BLaER1 treated with 17β-estradiol and CSF1 and Interleukin-3, amounts not matched to agents 10 nM and 100 nM (cell line): ENCODE measurements at regions not wholly inside any gene's neighbourhood (a gene's known extent, or its start where the extent isn't known, plus 50 kb on each side); places are given as distances from the start of the nearest gene placed in this dataset.
A peak's percentile ranks its signal among the peaks of the same experiment; 100 is the strongest.

ENCODE experiments used
- H3K27ac ChIP-seq, 11 experiments: shearing (Covaris generic); formaldehyde crosslinking; 2 replicates each; pipeline ENCODE4 v1.8.1; 2022
- H3K27me3 ChIP-seq, 11 experiments: shearing (Covaris generic); formaldehyde crosslinking; 2 replicates each; pipeline ENCODE4 v1.8.1; 2022
- H3K36me3 ChIP-seq, 11 experiments: shearing (Covaris generic); formaldehyde crosslinking; 2 replicates each; pipeline ENCODE4 v1.8.1; 2022
- H3K4me1 ChIP-seq, 10 experiments: shearing (Covaris generic); formaldehyde crosslinking; 2 replicates each; pipeline ENCODE4 v1.8.1; 2022
- H3K4me2 ChIP-seq, 11 experiments: shearing (Covaris generic); formaldehyde crosslinking; 2 replicates each; pipeline ENCODE4 v1.8.1; 2022
- H3K4me3 ChIP-seq, 10 experiments: shearing (Covaris generic); formaldehyde crosslinking; 2 replicates each; pipeline ENCODE4 v1.8.1; 2022
- H3K9ac ChIP-seq, 11 experiments: shearing (Covaris generic); formaldehyde crosslinking; 2 replicates each; pipeline ENCODE4 v1.8.1; 2022
- H3K9me3 ChIP-seq, 11 experiments: shearing (Covaris generic); formaldehyde crosslinking; replicated peaks in 1 of 11; 2 replicates each; pipeline ENCODE4 v1.8.1; 2022
- H4K20me1 ChIP-seq, 11 experiments: shearing (Covaris generic); formaldehyde crosslinking; 2 replicates each; pipeline ENCODE4 v1.8.1; 2022
- Cebpa-rat ChIP-seq, 11 experiments: shearing (Covaris generic); IDR thresholded peaks; 2 replicates each; pipeline ENCODE4 v1.8.1; 2022

DNA sequence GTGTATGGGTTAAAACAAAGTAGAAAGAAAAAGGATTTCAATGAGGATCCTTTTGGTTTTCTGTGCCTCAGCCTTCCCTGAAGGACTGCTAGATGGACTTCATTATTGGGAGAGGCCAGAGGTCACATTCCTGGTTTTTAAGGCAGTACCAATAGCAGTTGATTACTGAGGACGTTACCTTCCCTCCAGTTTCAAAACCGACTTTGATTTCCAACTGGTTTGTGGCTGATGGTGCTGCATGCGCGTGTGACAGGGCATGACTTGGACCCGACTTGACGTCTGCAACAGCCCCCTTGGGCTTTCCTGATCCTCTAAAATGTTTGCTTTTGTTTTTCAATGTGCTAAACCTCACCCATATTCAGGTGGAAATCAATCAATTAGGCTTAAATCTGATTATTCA lies 314.3 kb upstream of the ARGLU1 start:
- H3K4me2 ChIP-seq = no peak overlapping the region
- H4K20me1 ChIP-seq = no peaks in the 10 kb centered on the region
- no peak overlapping the region for H3K4me3 ChIP-seq
- no peak overlapping the region for H3K27ac ChIP-seq
- H3K9ac ChIP-seq = no peak overlapping the region
- no peaks in the 10 kb centered on the region for H3K27me3 ChIP-seq
- no peaks in the 10 kb centered on the region for H3K36me3 ChIP-seq
- peaks cover 3 to 16% (median 8%) of the 10 kb centered on the region in 11 experiments; a peak in 14 of 22 replicates for H3K9me3 ChIP-seq
- no peak for TF ChIP-seq Cebpa-rat (IDR thresholded peaks at IDR 0.05)
- no peaks in the 10 kb centered on the region for H3K4me1 ChIP-seq

DNA sequence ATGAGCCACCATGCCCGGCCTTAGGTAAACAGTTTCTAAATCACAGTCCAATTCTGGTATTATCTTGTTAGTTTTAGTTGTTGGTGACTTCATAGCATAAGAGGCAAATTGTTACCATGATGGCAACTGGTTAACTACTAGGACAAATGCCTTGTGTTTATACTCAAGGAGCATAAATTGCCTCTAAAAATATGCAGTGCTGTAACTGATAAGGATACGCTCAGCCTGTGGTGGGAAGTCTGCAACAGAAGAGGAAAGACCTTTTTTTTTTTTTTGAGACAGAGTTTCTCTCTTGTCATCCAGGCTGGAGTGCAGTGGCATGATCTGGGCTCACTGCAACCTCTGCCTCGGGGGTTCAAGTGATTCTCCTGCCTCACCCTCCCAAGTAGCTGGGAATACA lies 311.9 kb upstream of the ARGLU1 start:
- Histone ChIP-seq H3K27ac (no peak overlapping the region), H3K27me3 (no peaks in the 10 kb centered on the region), H3K9ac (no peak overlapping the region), H3K36me3 (no peaks in the 10 kb centered on the region), H3K9me3 (peaks cover 3 to 22% (median 8%) of the 10 kb centered on the region in 11 experiments; a peak in 12 of 22 replicates), H3K4me2 (no peak overlapping the region), H4K20me1 (no peaks in the 10 kb centered on the region), H3K4me3 (no peak overlapping the region), H3K4me1 (peaks cover 0 to 4% (median 0%) of the 10 kb centered on the region in 10 experiments; a peak in 3 of 20 replicates)
- no peak for TF ChIP-seq Cebpa-rat (IDR thresholded peaks at IDR 0.05)

DNA sequence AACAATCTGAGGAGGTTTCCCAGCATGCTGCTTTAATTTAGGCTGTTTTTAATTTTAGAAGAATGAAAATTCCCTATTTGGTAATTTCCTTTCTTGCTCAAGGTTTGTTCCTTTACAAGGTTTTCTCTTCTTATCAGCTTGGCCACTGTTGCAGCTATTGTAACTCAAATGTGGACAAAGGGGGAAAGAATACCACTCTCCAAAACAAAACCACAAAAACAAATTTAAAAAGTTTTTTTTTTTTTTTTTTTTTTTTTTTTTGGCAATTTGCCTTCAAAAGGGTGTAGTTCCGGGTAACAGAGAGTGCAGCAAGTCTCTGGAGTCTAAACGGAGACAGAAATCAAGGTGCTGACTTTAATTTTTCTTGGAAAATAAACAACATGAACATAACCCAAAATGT lies 306.4 kb upstream of the ARGLU1 start:
- no peaks in the 10 kb centered on the region for H3K36me3 ChIP-seq
- TF ChIP-seq Cebpa-rat (IDR thresholded peaks at IDR 0.05) = no peak
- H3K9me3 ChIP-seq = peaks cover 3 to 22% (median 8%) of the 10 kb centered on the region in 11 experiments; a peak in 11 of 22 replicates
- no peaks in the 10 kb centered on the region for H3K27me3 ChIP-seq
- no peaks in the 10 kb centered on the region for H4K20me1 ChIP-seq
- H3K9ac ChIP-seq = no peak overlapping the region
- H3K4me2 ChIP-seq = peak overlapping the region in 9 of 11 experiments; percentile 7 to 54 (median 19); a peak in 9 of 22 replicates
- no peak overlapping the region for H3K27ac ChIP-seq
- peaks cover 0 to 15% (median 7%) of the 10 kb centered on the region in 10 experiments; a peak in 9 of 20 replicates for H3K4me1 ChIP-seq
- no peak overlapping the region for H3K4me3 ChIP-seq

DNA sequence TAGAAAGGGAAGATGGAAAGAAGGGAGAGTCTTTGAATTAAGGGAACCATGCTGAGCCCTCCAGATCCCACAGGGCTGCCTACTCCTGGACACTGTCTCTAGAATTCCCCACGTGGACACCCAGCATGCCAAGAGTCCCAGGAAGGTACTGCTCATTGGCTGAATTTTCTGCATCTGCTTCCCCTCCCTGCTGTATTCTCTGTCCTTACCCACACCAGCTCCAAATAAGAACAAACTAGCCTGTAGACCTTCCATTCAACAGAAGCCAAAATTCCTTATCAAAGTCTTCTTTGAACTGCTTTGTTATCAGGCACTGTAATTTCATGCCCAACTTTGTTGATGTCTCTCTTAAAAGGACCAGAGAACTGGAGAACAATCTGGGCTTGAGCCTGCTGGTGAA lies 305.9 kb upstream of the ARGLU1 start:
- Histone ChIP-seq H3K27me3 (no peaks in the 10 kb centered on the region), H3K4me3 (no peak overlapping the region), H3K36me3 (no peaks in the 10 kb centered on the region), H3K4me2 (peak overlapping the region in 9 of 11 experiments; percentile 7 to 54 (median 19); a peak in 8 of 22 replicates), H3K9ac (no peak overlapping the region), H3K4me1 (peaks cover 0 to 15% (median 7%) of the 10 kb centered on the region in 10 experiments; a peak in 9 of 20 replicates), H4K20me1 (no peaks in the 10 kb centered on the region), H3K27ac (peak overlapping the region in 1 of 11 experiments; percentile 2; a peak in 1 of 22 replicates), H3K9me3 (peaks cover 2 to 18% (median 6%) of the 10 kb centered on the region in 11 experiments; a peak in 11 of 22 replicates)
- TF ChIP-seq Cebpa-rat (IDR thresholded peaks at IDR 0.05) = no peak

DNA sequence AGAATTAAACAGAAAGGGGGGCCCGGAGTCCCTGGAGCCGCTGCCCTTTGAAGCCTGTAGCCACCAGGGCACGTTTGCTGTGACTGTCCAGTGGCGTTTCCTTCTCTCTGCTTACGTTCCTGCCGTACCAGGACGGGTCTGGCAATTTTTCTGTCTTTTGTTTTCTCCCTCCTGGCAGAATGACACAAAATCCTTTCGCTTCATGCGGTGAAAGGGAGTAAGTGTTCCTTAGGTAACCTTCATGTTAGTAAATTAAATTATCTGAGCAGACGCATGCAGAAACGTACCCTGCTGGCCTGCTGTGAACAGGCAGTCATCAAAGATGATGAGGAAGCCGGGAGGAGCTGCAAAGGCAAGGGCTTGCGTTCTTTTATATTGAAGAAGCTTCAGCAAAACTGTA lies 299.3 kb upstream of the ARGLU1 start:
- no peak for TF ChIP-seq Cebpa-rat (IDR thresholded peaks at IDR 0.05)
- H3K36me3 ChIP-seq = no peaks in the 10 kb centered on the region
- peak overlapping the region; percentile 64 to 86 (median 73) for H3K4me2 ChIP-seq
- no peak overlapping the region; a peak in 1 of 22 replicates for H3K27ac ChIP-seq
- no peaks in the 10 kb centered on the region for H3K27me3 ChIP-seq
- H4K20me1 ChIP-seq = no peaks in the 10 kb centered on the region
- peaks cover 6 to 18% (median 9%) of the 10 kb centered on the region in 11 experiments; a peak in 13 of 22 replicates for H3K9me3 ChIP-seq
- H3K9ac ChIP-seq = peak overlapping the region in 10 of 11 experiments; percentile 26 to 59 (median 45); a peak in 12 of 22 replicates
- H3K4me3 ChIP-seq = peak overlapping the region in 8 of 10 experiments; percentile 26 to 47 (median 30); a peak in 9 of 20 replicates
- peaks cover 0 to 11% (median 6%) of the 10 kb centered on the region in 10 experiments; a peak in 11 of 20 replicates for H3K4me1 ChIP-seq

- H3K36me3 ChIP-seq = no peaks in the 10 kb centered on the region
- H4K20me1 ChIP-seq = no peaks in the 10 kb centered on the region
- peaks cover 6 to 18% (median 9%) of the 10 kb centered on the region in 11 experiments; a peak in 13 of 22 replicates for H3K9me3 ChIP-seq
- H3K9ac ChIP-seq = no peak overlapping the region
- no peak overlapping the region for H3K27ac ChIP-seq
- peaks cover 0 to 11% (median 6%) of the 10 kb centered on the region in 10 experiments; a peak in 11 of 20 replicates for H3K4me1 ChIP-seq
- H3K27me3 ChIP-seq = no peaks in the 10 kb centered on the region
- TF ChIP-seq Cebpa-rat (IDR thresholded peaks at IDR 0.05) = no peak
- H3K4me3 ChIP-seq = no peak overlapping the region
- H3K4me2 ChIP-seq = no peak overlapping the region
Observed at GRCh38 chr13:106865716-106866440, 297.9 kb upstream of the ARGLU1 start.

GRCh38 chr13:106859533-106859904 lies 291.6 kb upstream of the ARGLU1 start:
- Histone ChIP-seq H3K27ac (no peak overlapping the region), H3K27me3 (no peaks in the 10 kb centered on the region), H3K9ac (no peak overlapping the region), H3K36me3 (no peaks in the 10 kb centered on the region), H3K9me3 (peaks cover 6 to 14% (median 9%) of the 10 kb centered on the region in 11 experiments; a peak in 12 of 22 replicates), H3K4me2 (no peak overlapping the region), H4K20me1 (no peaks in the 10 kb centered on the region), H3K4me1 (no peaks in the 10 kb centered on the region), H3K4me3 (no peak overlapping the region)
- no peak for TF ChIP-seq Cebpa-rat (IDR thresholded peaks at IDR 0.05)

- Histone ChIP-seq H3K4me2 (no peak overlapping the region), H3K4me3 (no peak overlapping the region), H3K9ac (no peak overlapping the region), H3K9me3 (peaks cover 5 to 12% (median 8%) of the 10 kb centered on the region in 11 experiments; a peak in 12 of 22 replicates), H3K27ac (no peak overlapping the region), H3K4me1 (no peaks in the 10 kb centered on the region), H3K36me3 (no peaks in the 10 kb centered on the region), H4K20me1 (no peaks in the 10 kb centered on the region), H3K27me3 (no peaks in the 10 kb centered on the region)
- TF ChIP-seq Cebpa-rat (IDR thresholded peaks at IDR 0.05) = no peak
Observed at GRCh38 chr13:106858903-106859532, 291.1 kb upstream of the ARGLU1 start.

DNA sequence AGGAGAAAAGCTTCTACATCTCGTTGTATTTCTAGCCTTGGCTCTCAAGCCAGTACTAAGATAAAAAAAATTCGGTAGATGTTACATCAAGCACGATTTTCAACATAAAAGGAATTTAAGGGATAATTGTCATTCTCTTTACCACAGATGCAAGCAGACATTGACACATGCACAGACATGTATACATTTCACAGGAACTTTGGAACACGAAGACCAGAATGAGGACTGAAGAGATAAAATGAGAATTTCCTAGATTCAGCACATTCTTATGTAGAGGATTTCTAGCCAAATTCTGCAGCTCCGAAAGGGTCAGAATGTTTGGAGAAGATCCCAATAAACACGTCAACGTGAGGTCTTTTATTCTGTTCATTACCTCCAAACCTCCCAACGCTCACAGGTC lies 284.5 kb upstream of the ARGLU1 start:
- peaks cover 0 to 8% (median 0%) of the 10 kb centered on the region in 11 experiments; a peak in 2 of 22 replicates for H3K9me3 ChIP-seq

More for the DNA sequence above, 284.5 kb upstream of the ARGLU1 start:
- no peaks in the 10 kb centered on the region for H3K36me3 ChIP-seq
- H4K20me1 ChIP-seq = no peaks in the 10 kb centered on the region
- no peak overlapping the region for H3K4me3 ChIP-seq
- H3K4me1 ChIP-seq = no peaks in the 10 kb centered on the region
- H3K27ac ChIP-seq = no peak overlapping the region
- no peak overlapping the region for H3K4me2 ChIP-seq
- TF ChIP-seq Cebpa-rat (IDR thresholded peaks at IDR 0.05) = no peak
- no peak overlapping the region for H3K9ac ChIP-seq
- no peaks in the 10 kb centered on the region for H3K27me3 ChIP-seq
